HG03457 (cell line): ENCODE measurements at regions not wholly inside any gene's neighbourhood (a gene's known extent, or its start where the extent isn't known, plus 50 kb on each side); places are given as distances from the start of the nearest gene placed in this dataset.
"Not testable (repeated sequence)": the region's sequence is repeated elsewhere in the genome, so short reads cannot be mapped to it uniquely, and the experiment has no call there.

Experiments
- ATAC-seq: cut with Tn5 transposase; IDR thresholded peaks from one replicate; pipeline ENCODE4 v1.9.1; 2021; ENCODE audit warnings: moderate number of reproducible peaks; ENCODE audit not compliant: unreplicated experiment

DNA sequence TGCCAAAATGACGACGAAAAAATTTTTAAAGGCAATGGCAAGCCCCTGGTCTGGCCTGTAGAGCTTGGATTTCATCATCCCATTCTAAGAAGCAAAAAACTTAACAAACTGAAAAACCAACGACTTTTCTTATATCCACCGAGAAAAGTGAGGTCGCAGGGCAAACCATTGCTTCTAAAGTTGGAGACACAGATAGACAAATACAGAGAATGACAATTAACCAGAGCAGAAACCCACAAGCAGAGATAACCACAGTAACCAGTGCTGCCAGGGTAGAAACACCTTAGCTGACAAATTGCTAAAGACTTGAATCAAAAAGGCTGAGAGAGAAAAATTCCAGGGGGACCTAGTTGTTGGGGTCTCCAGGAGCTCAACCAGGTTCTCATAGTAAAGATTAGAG is 386.5 kb upstream of the SGO1 start:
- no peak for ATAC-seq

GRCh38 chr3:20569310-20569709 is 383.3 kb upstream of the SGO1 start:
- no peak for ATAC-seq

GRCh38 chr3:20564966-20565365 is 379.0 kb upstream of the SGO1 start:
- no peak for ATAC-seq

- ATAC-seq: no peak
Measured at GRCh38 chr3:20563985-20564384, 378.0 kb upstream of the SGO1 start.

DNA sequence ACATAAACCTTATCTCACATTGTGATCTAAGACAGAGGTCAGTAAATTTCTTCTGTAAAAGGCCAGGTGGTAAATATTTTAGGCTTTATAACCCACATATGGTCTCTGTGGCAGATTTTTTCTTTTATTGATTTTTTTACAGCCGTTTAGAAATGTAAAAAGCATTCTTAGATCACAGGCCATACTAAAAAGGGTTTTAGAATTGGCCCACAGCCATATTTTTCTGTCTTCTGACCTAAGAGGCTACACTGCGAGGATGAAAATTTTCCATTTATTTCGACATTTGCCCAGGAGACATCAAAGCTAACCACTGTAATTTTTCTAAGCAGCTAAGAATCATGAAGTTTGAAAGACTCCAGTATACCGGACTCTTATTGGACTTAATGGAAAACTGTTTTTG is 377.2 kb upstream of the SGO1 start:
- ATAC-seq: no peak

- ATAC-seq: no peak
Measured at GRCh38 chr3:20561166-20561565, 375.2 kb upstream of the SGO1 start.

- not testable (repeated sequence) for ATAC-seq
Measured at GRCh38 chr3:20560446-20560845, 374.4 kb upstream of the SGO1 start.

DNA sequence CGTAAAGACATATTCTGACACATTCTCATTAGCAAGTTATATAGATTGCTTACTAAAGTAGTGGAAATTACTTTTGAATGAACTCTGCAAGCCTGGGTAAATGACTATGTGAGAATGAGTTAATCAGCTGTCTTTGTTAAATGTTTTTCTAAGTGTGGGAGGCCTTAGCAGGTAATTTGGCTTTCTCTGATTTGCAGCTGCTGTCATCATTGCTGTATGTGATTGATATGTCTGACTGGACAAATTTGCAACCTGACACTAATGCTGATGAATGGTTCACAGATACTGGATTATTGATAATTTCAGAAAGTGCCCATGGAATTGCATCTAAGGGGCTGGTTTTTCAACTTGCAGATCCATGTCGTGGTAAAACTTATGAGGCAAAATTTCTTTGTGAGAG is 372.2 kb upstream of the SGO1 start:
- no peak for ATAC-seq

GRCh38 chr3:20556661-20557060 is 370.7 kb upstream of the SGO1 start:
- ATAC-seq: no peak

DNA sequence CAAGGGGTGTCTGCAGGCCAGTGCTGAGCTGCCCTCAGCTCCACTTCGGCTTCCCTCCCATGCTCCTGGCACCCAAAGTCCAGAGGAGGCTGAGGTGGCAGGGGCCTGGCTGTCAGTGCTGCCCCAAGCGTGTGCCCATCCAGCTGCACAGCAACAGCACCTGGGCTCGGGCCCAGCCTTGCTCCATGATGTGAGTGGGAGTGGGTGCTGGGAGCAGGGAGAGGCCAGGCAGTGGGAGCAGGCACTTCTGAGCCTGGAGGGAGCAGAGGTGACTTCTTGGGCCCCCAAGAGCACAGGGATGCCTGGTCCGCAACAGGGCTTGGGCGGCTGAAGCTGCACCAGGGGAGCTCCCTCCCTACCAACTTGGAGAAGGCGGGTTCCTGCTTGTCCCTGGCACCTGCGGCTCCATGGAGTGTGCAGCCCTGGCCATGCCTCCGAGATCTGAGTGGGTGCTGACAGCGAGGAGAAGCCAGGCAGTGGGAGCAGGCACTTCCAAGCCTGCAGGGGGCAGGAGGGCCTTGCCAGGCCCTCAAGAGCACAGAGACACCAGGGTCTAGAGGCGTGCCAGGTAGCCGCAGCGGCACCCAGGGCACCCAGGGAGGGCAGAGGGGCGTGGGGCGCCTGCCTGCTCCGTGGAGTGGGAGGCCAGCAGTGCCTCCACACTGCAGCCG is 366.7 kb upstream of the SGO1 start:
- no peak for ATAC-seq

DNA sequence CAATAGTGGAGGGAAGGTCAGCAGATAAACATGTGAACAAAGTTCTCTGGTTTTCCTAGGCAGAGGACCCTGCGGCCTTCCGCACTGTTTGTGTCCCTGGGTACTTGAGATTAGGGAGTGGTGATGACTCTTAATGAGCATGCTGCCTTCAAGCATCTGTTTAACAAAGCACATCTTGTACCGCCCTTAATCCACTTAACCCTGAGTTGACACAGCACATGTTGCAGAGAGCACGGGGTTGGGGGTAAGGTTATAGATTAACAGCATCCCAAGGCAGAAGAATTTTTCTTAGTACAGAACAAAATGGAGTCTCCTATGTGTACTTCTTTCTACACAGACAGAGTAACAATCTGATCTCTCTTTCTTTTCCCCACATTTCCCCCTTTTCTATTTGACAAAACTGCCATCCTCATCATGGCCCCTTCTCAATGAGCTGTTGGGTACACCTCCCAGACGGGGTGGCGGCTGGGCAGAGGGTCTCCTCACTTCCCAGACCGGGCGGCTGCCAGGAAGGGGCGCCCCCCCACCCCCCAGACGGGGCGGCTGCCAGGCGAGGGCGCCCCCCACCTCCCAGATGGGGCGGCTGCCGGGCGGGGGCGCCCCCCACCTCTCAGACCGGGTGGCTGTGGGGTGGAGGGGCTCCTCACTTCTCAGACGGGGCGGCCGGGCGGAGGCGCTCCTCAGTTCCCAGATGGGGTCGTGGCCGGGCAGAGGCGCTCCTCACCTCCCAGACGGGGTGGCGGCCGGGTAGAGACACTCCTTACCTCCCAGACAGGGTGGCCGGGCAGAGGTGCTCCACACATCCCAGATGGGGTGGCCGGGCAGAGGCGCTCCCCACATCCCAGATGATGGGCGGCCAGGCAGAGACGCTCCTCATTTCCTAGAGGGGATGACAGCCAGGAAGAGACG is 361.6 kb upstream of the SGO1 start:
- ATAC-seq: not testable (repeated sequence)

DNA sequence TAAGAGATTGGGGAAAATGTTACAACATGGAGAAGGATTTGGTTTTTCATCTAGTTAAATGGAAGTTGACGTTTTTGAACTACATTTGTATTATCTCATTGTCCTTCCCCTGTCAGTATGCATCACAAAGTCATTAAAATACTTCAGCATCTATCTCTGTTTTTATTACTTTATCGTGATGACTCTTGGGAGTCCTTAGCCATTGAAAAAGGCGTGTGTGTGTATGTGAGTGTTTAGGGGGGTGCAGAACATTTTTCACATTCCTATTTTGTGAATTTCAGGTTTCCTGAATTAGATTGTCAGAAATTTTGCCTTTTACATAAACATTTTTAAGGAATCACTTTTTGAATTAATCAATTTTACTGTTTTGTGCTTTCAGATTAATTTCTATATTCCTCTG is 360.6 kb upstream of the SGO1 start:
- no peak for ATAC-seq

GRCh38 chr3:20543535-20544226 is 357.7 kb upstream of the SGO1 start:
- ATAC-seq: no peak

DNA sequence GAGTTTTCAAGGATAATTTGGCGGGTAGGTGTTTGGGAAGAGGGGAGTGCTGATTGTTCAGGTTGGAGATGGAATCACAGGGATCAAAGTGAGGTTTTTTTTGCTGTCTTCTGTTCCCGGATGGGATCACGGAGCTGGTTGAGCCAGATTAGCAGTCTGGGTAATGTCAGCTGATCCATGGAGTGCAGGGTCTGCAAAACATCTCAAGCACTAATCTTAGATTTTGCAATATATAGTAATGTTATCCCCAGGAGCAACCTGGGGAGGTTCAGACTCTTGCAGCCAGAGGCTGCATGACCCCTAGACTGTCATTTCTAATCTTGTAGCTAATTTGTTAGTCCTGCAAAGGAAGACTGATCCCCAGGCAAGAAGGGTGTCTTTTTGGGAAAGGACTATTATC is 354.1 kb upstream of the SGO1 start:
- ATAC-seq: no peak

- ATAC-seq: no peak
Measured at GRCh38 chr3:20539666-20540065, 353.7 kb upstream of the SGO1 start.

DNA sequence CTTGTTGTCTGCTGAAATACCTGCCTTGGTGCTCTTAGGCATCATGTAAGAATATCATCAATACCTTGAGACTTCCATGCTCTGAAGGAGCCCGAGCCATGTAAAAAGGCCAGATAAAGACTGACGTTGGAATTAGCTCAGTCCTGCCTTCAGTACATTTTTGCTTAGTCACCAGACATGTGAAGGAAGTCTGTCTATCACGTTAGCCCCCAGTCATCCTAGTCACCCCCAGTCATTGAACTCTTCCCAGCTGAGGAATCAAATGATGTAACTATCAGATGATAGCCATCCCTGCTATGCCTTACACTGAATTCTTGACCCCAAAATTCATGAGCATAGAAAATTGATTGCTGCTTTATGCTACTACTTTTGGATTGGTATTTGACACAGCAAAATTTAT is 351.2 kb upstream of the SGO1 start:
- no peak for ATAC-seq

GRCh38 chr3:20529911-20530310 is 343.9 kb upstream of the SGO1 start:
- no peak for ATAC-seq

GRCh38 chr3:20528180-20528770 is 342.3 kb upstream of the SGO1 start:
- no peak for ATAC-seq

DNA sequence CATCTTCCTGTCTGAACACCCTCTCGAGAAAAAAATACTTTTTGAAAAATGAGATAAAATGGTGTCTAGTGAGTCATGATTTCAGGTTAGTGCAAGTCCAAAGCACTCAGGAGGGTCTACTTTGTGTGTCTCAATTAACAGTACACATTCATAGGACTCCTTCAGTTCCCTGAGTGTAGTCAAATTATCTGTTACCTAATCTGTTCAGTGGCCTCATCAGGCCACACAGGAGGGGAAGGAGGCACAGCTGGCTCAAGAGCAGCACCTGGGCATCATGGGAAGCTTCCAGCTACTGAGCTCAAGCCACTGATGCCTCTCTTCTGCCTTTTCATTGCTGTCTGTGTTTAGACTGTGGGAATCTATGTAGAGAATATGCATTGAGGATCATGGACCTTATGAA is 341.4 kb upstream of the SGO1 start:
- ATAC-seq: no peak

- no peak for ATAC-seq
Measured at GRCh38 chr3:20524328-20524727, 338.3 kb upstream of the SGO1 start.

DNA sequence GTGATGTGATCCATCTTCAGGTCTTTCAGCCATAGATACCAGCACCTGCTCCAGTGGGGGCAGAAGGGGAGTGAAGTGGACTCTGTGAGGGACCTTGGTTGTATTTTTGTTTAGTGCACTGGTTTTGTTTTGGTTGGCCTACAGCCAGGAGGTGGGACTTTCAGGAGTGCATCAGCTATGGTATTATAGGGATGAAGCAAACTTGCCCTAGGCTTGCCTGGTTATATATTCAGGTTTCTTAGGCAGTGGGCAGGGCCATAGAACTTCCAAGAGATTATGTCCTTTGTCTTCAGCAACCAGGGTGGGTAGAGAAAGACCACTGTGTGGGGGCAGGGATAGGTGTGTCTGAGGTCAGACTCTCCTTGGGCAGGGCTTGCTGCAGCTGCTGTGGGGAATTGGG is 337.3 kb upstream of the SGO1 start:
- no peak for ATAC-seq
